ENCODE measurements at regions not wholly inside any gene's neighbourhood (a gene's known extent, or its start where the extent isn't known, plus 50 kb on each side); places are given as distances from the start of the nearest gene placed in this dataset.

- no peak for DNase-seq (ENCODE audit: low spot score)
Observed at GRCh38 chr14:27242874-27243273, 645.0 kb upstream of the NOVA1 start.

DNA sequence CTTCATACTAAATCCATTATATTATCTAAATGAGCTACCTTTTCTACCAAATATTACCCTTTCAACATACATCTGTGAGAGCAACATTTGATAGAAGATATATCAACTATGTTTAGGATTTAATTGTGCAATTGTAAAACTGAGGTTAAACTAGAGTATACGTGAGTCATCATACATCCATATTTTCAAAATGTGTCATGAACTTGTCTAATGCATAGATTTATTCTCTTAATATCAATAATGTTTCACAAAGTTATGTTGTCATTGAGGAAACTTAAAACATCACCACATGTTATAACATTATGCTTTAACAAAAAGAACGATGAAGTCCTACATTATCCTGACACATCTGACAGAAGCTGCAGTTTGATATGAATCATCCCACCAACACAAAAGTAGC, 645.5 kb upstream of the NOVA1 start:
- TF ChIP-seq, protein P1, sequence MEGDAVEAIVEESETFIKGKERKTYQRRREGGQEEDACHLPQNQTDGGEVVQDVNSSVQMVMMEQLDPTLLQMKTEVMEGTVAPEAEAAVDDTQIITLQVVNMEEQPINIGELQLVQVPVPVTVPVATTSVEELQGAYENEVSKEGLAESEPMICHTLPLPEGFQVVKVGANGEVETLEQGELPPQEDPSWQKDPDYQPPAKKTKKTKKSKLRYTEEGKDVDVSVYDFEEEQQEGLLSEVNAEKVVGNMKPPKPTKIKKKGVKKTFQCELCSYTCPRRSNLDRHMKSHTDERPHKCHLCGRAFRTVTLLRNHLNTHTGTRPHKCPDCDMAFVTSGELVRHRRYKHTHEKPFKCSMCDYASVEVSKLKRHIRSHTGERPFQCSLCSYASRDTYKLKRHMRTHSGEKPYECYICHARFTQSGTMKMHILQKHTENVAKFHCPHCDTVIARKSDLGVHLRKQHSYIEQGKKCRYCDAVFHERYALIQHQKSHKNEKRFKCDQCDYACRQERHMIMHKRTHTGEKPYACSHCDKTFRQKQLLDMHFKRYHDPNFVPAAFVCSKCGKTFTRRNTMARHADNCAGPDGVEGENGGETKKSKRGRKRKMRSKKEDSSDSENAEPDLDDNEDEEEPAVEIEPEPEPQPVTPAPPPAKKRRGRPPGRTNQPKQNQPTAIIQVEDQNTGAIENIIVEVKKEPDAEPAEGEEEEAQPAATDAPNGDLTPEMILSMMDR (IDR thresholded peaks at IDR 0.05; ENCODE audit: extremely low read depth, insufficient read depth, missing control alignments): no peak
- no peak for DNase-seq (ENCODE audit: low spot score)
- in situ Hi-C loops (cut with MboI; ENCODE audit: low pct_unique_long_range_greater_than_20kb, low sequenced_read_pairs, unreplicated experiment): no loop called here

More at GRCh38 chr14:27242874-27243273, 645.0 kb upstream of the NOVA1 start:
- in situ Hi-C loops (cut with MboI; ENCODE audit: low pct_unique_long_range_greater_than_20kb, low sequenced_read_pairs, unreplicated experiment): no loop called here
- TF ChIP-seq, protein P1 (IDR thresholded peaks at IDR 0.05; ENCODE audit: extremely low read depth, insufficient read depth, missing control alignments): no peak

DNA sequence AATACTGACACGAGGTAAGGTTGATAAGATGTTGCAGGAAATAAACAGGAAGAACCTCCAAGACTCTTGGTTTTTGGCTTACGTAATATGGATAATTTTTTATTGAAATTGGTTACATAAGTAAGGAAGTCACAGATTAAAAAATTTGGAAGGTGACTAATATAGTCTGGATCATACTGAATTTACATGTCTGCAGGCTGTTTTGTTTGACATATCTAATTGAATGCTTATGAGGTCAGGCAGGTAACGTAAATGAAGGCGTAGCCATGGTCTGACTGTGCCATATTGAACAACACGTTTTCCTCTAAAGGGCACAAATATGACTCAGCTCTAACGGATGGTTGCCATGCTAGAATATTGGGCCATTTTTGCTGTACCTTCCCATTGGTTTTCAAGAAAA, 648.1 kb upstream of the NOVA1 start:
- TF ChIP-seq, protein P1 (IDR thresholded peaks at IDR 0.05; ENCODE audit: extremely low read depth, insufficient read depth, missing control alignments): no peak
- DNase-seq (ENCODE audit: low spot score): no peak
- in situ Hi-C loops (cut with MboI; ENCODE audit: low pct_unique_long_range_greater_than_20kb, low sequenced_read_pairs, unreplicated experiment): no loop called here

DNA sequence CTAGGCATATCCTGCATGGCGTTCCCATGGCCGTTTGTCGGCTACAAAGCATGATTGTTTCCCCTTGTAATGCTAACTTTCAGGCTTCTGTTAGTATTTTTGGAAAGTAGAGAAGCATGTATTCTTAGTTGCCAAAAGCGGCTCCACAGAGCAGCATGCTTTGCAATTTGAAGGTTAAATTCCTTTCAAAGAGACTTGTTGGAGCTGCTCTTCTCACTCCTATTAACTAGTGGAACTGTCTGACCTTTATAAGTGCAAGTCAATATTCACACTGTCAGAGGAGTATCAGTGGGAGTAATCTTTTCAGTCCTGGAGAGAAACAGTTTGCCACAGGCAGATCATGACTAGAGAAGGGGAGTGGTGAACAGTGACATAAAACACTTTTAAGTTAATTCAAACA, 656.1 kb upstream of the NOVA1 start:
- in situ Hi-C loops (cut with MboI; ENCODE audit: low pct_unique_long_range_greater_than_20kb, low sequenced_read_pairs, unreplicated experiment): no loop called here
- DNase-seq (ENCODE audit: low spot score): no peak
- TF ChIP-seq, protein P1 (IDR thresholded peaks at IDR 0.05; ENCODE audit: extremely low read depth, insufficient read depth, missing control alignments): no peak

DNA sequence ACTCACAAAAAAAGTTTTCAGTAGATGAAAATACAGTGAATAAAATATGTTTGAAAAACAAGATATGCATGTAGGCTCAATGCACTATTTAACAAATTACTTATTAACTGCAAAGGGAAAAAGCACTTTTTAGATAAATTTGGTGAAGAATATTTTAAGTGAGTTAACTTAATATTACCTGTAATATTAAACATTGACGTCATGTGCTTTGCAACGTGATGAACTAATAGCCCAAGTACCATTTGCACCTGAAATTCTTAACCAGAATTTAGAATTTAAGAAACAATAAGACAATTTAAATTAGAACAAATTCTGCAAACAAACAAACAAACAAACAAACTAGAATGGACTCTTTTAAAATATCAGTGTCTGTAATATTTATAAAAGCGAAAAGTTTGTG, 659.0 kb upstream of the NOVA1 start:
- in situ Hi-C loops (cut with MboI; ENCODE audit: low pct_unique_long_range_greater_than_20kb, low sequenced_read_pairs, unreplicated experiment): no loop called here
- DNase-seq (ENCODE audit: low spot score): no peak

GRCh38 chr14:27267876-27268275, 670.0 kb upstream of the NOVA1 start:
- DNase-seq (ENCODE audit: low spot score): no peak
- in situ Hi-C loops (cut with MboI; ENCODE audit: low pct_unique_long_range_greater_than_20kb, low sequenced_read_pairs, unreplicated experiment): no loop called here
- TF ChIP-seq, protein P1 (IDR thresholded peaks at IDR 0.05; ENCODE audit: extremely low read depth, insufficient read depth, missing control alignments): no peak

More for the DNA sequence above, 659.0 kb upstream of the NOVA1 start:
- TF ChIP-seq, protein P1 (IDR thresholded peaks at IDR 0.05; ENCODE audit: extremely low read depth, insufficient read depth, missing control alignments): no peak

DNA sequence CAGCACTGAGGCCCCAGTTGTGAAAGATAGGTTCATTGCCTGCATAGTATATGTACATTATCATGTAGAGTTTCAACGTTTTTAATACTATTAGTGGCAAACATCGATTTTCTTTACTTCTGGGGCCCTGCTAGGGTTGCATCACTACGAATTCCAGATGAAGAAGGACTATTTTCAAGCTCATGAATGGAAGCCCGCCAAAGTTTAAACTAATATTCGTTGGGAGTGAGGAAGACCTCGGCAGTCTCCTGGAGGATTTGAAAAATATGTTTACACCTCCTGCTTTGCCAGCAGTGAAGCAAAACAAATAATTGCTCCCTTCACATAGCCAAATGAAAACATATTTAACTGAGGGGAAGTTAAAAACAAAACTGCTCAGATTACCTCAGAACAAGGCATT, 672.9 kb upstream of the NOVA1 start:
- no peak for DNase-seq (ENCODE audit: low spot score)
- in situ Hi-C loops (cut with MboI; ENCODE audit: low pct_unique_long_range_greater_than_20kb, low sequenced_read_pairs, unreplicated experiment): no loop called here
- TF ChIP-seq, protein P1 (IDR thresholded peaks at IDR 0.05; ENCODE audit: extremely low read depth, insufficient read depth, missing control alignments): no peak
